ENCODE measurements at regions not wholly inside any gene's neighbourhood (a gene's known extent, or its start where the extent isn't known, plus 50 kb on each side); places are given as distances from the start of the nearest gene placed in this dataset.

- Histone ChIP-seq H3K4me3 (no peak overlapping the region), H3K9me3 (no peaks in the 10 kb centered on the region), H3K36me3 (no peaks in the 10 kb centered on the region), H3K27ac (no peak overlapping the region), H3K27me3 (no peaks in the 10 kb centered on the region), H3K4me1 (no peaks in the 10 kb centered on the region)
- DNase-seq (ENCODE audit: low spot score): no peak
- TF ChIP-seq CTCF (IDR thresholded peaks at IDR 0.05): no peak
Observed at GRCh38 chr16:51937771-51938170, 609.2 kb downstream of the TOX3 start.

- no peak for TF ChIP-seq CTCF (IDR thresholded peaks at IDR 0.05)
- no peak for DNase-seq (ENCODE audit: low spot score)
Observed at GRCh38 chr16:51936846-51937245, 610.1 kb downstream of the TOX3 start.

GRCh38 chr16:51932317-51932716, 614.6 kb downstream of the TOX3 start:
- TF ChIP-seq CTCF (IDR thresholded peaks at IDR 0.05): no peak
- Histone ChIP-seq H3K27ac (no peak overlapping the region), H3K27me3 (no peaks in the 10 kb centered on the region), H3K9me3 (no peaks in the 10 kb centered on the region), H3K4me1 (no peaks in the 10 kb centered on the region), H3K36me3 (no peaks in the 10 kb centered on the region), H3K4me3 (no peak overlapping the region)
- DNase-seq (ENCODE audit: low spot score): no peak

More at GRCh38 chr16:51936846-51937245, 610.1 kb downstream of the TOX3 start:
- Histone ChIP-seq H3K27me3 (no peaks in the 10 kb centered on the region), H3K4me3 (no peak overlapping the region), H3K9me3 (no peaks in the 10 kb centered on the region), H3K4me1 (no peaks in the 10 kb centered on the region), H3K27ac (no peak overlapping the region), H3K36me3 (no peaks in the 10 kb centered on the region)

- Histone ChIP-seq H3K27me3 (no peaks in the 10 kb centered on the region), H3K4me3 (no peak overlapping the region), H3K9me3 (no peaks in the 10 kb centered on the region), H3K36me3 (no peaks in the 10 kb centered on the region), H3K4me1 (no peaks in the 10 kb centered on the region), H3K27ac (no peak overlapping the region)
- TF ChIP-seq CTCF (IDR thresholded peaks at IDR 0.05): no peak
- DNase-seq (ENCODE audit: low spot score): no peak
Observed at GRCh38 chr16:51931653-51932052, 615.3 kb downstream of the TOX3 start.

GRCh38 chr16:51924744-51925143, 622.2 kb downstream of the TOX3 start:
- H3K4me1 ChIP-seq: no peaks in the 10 kb centered on the region
- H3K27me3 ChIP-seq: no peaks in the 10 kb centered on the region
- DNase-seq (ENCODE audit: low spot score): no peak
- no peaks in the 10 kb centered on the region for H3K9me3 ChIP-seq
- H3K4me3 ChIP-seq: no peak overlapping the region
- H3K27ac ChIP-seq: no peak overlapping the region
- H3K36me3 ChIP-seq: no peaks in the 10 kb centered on the region
- no peak for TF ChIP-seq CTCF (IDR thresholded peaks at IDR 0.05)

- Histone ChIP-seq H3K27ac (no peak overlapping the region), H3K36me3 (no peaks in the 10 kb centered on the region), H3K9me3 (no peaks in the 10 kb centered on the region), H3K27me3 (no peaks in the 10 kb centered on the region), H3K4me1 (no peaks in the 10 kb centered on the region), H3K4me3 (no peak overlapping the region)
- no peak for DNase-seq (ENCODE audit: low spot score)
- no peak for TF ChIP-seq CTCF (IDR thresholded peaks at IDR 0.05)
Observed at GRCh38 chr16:51922476-51922875, 624.5 kb downstream of the TOX3 start.
